ENCODE measurements at regions not wholly inside any gene's neighbourhood (a gene's known extent, or its start where the extent isn't known, plus 50 kb on each side); places are given as distances from the start of the nearest gene placed in this dataset.

- Histone ChIP-seq H3K79me1 (ENCODE audit: low read length) (no peaks in the 10 kb centered on the region), H2BK15ac (replicated peaks; ENCODE audit: low read depth) (no peak overlapping the region), H3K9ac (ENCODE audit: low read length) (no peak overlapping the region), H3K4me1 (ENCODE audit: control insufficient read depth, low read depth, low read length) (no peaks in the 10 kb centered on the region), H3K27ac (ENCODE audit: low read depth, low read length) (no peak overlapping the region), H3K18ac (ENCODE audit: low read length) (no peak overlapping the region), H3K4me3 (ENCODE audit: low read length) (no peak overlapping the region), H3K4me2 (ENCODE audit: low read length) (no peak overlapping the region), H2BK5ac (ENCODE audit: low read length) (no peak overlapping the region), H3K56ac (ENCODE audit: low read length) (no peak overlapping the region), H4K8ac (ENCODE audit: low read depth, low read length) (no peak overlapping the region), H2AK5ac (ENCODE audit: low read length) (no peak overlapping the region), H3K79me2 (ENCODE audit: control insufficient read depth, insufficient read depth, low read length) (no peaks in the 10 kb centered on the region), H3K27me3 (ENCODE audit: insufficient read depth, low read length, poor library complexity) (no peaks in the 10 kb centered on the region), H3K4ac (ENCODE audit: low read depth, low read length) (no peak overlapping the region), H4K5ac (ENCODE audit: low read length) (no peak overlapping the region), H3K36me3 (ENCODE audit: control insufficient read depth, insufficient read depth, low read length) (no peaks in the 10 kb centered on the region), H3K23ac (ENCODE audit: low read length) (no peak overlapping the region), H2BK120ac (ENCODE audit: low read depth, low read length) (no peak overlapping the region)
- WGBS (ENCODE audit: extremely low coverage, insufficient coverage, low lambda C conversion rate): no CpG with 5 or more reads among the region's 6 CpGs
- no peak for DNase-seq
Measured at GRCh38 chr2:234873828-234874173, 78.0 kb upstream of the SH3BP4 start.

DNA sequence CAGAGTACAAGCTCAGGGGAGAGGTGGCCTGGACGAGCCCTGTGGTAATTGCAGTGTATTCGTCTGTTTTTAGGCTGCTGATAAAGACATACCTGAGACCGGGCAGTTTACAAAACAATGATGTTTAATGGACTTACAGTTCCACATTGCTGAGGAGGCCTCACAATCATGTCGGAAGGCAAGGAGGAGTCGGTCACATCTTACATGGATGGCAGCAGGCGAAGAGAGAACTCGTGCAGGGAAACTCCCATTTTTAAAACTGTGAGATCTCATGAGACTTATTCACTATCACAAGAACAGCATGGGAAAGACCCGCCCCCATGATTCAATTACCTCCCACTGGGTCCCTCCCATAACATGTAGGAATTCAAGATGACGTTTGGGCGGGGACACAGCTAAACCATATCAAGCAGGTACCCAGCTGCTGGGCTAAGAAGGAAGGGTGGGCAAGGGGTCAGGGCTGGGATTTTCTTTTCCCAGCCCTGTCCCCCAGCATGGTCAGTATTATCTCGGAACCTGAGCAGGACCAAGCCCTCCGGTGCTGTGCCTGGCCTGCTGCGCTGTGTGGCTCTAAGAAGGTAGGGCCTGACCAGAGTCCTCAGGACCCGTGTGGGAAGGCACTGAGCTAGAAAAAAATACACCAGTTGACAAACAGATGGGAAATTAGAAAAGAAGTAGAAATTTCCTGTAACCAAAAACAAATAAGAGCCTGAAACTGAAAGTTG, 78.6 kb upstream of the SH3BP4 start:
- Histone ChIP-seq H3K4me3 (ENCODE audit: low read length) (no peak overlapping the region), H4K8ac (ENCODE audit: low read depth, low read length) (no peak overlapping the region), H3K4me2 (ENCODE audit: low read length) (no peak overlapping the region), H3K79me2 (ENCODE audit: control insufficient read depth, insufficient read depth, low read length) (no peaks in the 10 kb centered on the region), H2AK5ac (ENCODE audit: low read length) (no peak overlapping the region), H3K23ac (ENCODE audit: low read length) (no peak overlapping the region), H2BK120ac (ENCODE audit: low read depth, low read length) (no peak overlapping the region), H4K5ac (ENCODE audit: low read length) (no peak overlapping the region), H3K27ac (ENCODE audit: low read depth, low read length) (no peak overlapping the region), H3K18ac (ENCODE audit: low read length) (no peak overlapping the region), H3K79me1 (ENCODE audit: low read length) (no peaks in the 10 kb centered on the region), H3K4ac (ENCODE audit: low read depth, low read length) (no peak overlapping the region), H3K36me3 (ENCODE audit: control insufficient read depth, insufficient read depth, low read length) (no peaks in the 10 kb centered on the region), H2BK5ac (ENCODE audit: low read length) (no peak overlapping the region), H3K56ac (ENCODE audit: low read length) (no peak overlapping the region), H3K4me1 (ENCODE audit: control insufficient read depth, low read depth, low read length) (no peaks in the 10 kb centered on the region), H3K27me3 (ENCODE audit: insufficient read depth, low read length, poor library complexity) (no peaks in the 10 kb centered on the region), H2BK15ac (replicated peaks; ENCODE audit: low read depth) (no peak overlapping the region), H3K9ac (ENCODE audit: low read length) (no peak overlapping the region)
- WGBS (ENCODE audit: extremely low coverage, insufficient coverage, low lambda C conversion rate): no CpG with 5 or more reads among the region's 14 CpGs
- no peak for DNase-seq

- Histone ChIP-seq H3K4me1 (ENCODE audit: control insufficient read depth, low read depth, low read length) (no peaks in the 10 kb centered on the region), H2BK5ac (ENCODE audit: low read length) (no peak overlapping the region), H2AK5ac (ENCODE audit: low read length) (no peak overlapping the region), H3K79me2 (ENCODE audit: control insufficient read depth, insufficient read depth, low read length) (no peaks in the 10 kb centered on the region), H2BK120ac (ENCODE audit: low read depth, low read length) (no peak overlapping the region), H3K4me2 (ENCODE audit: low read length) (no peak overlapping the region), H4K8ac (ENCODE audit: low read depth, low read length) (no peak overlapping the region), H3K4me3 (ENCODE audit: low read length) (no peak overlapping the region), H3K56ac (ENCODE audit: low read length) (no peak overlapping the region), H3K18ac (ENCODE audit: low read length) (no peak overlapping the region), H4K5ac (ENCODE audit: low read length) (no peak overlapping the region), H3K36me3 (ENCODE audit: control insufficient read depth, insufficient read depth, low read length) (no peaks in the 10 kb centered on the region), H3K4ac (ENCODE audit: low read depth, low read length) (no peak overlapping the region), H3K27me3 (ENCODE audit: insufficient read depth, low read length, poor library complexity) (no peaks in the 10 kb centered on the region), H3K27ac (ENCODE audit: low read depth, low read length) (no peak overlapping the region), H3K23ac (ENCODE audit: low read length) (no peak overlapping the region), H3K9ac (ENCODE audit: low read length) (no peak overlapping the region), H2BK15ac (replicated peaks; ENCODE audit: low read depth) (no peak overlapping the region), H3K79me1 (ENCODE audit: low read length) (no peaks in the 10 kb centered on the region)
- DNase-seq: no peak
- no CpG with 5 or more reads among the region's 3 CpGs for WGBS (ENCODE audit: extremely low coverage, insufficient coverage, low lambda C conversion rate)
Measured at GRCh38 chr2:234869969-234870368, 81.8 kb upstream of the SH3BP4 start.

DNA sequence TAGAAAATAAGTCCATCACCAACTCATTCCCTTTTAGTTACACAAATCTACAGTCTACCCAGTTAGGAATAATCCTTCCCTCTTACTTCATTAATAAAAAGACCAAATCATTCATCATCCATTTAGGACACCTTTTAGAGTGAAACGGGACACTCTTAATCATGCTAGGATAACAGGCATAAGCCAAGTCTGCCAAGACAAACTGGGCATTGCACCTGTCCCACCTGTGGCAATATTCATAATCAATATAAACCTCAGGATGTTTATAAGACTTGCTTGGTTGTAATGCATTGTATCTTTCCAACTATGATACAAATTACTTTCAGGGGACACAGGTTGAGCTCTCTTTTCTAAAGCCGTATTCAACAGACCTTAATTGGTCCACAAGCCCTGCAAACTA, 82.7 kb upstream of the SH3BP4 start:
- no peak overlapping the region for H4K8ac ChIP-seq (ENCODE audit: low read depth, low read length)
- no peaks in the 10 kb centered on the region for H3K36me3 ChIP-seq (ENCODE audit: control insufficient read depth, insufficient read depth, low read length)
- H3K56ac ChIP-seq (ENCODE audit: low read length): no peak overlapping the region
- H3K4me3 ChIP-seq (ENCODE audit: low read length): no peak overlapping the region
- H3K4ac ChIP-seq (ENCODE audit: low read depth, low read length): no peak overlapping the region
- no peak overlapping the region for H2BK120ac ChIP-seq (ENCODE audit: low read depth, low read length)
- H3K27ac ChIP-seq (ENCODE audit: low read depth, low read length): no peak overlapping the region
- no peak overlapping the region for H3K23ac ChIP-seq (ENCODE audit: low read length)
- no peak overlapping the region for H3K4me2 ChIP-seq (ENCODE audit: low read length)
- no peak overlapping the region for H3K18ac ChIP-seq (ENCODE audit: low read length)
- H2BK15ac ChIP-seq (replicated peaks; ENCODE audit: low read depth): no peak overlapping the region
- DNase-seq: no peak
- H3K4me1 ChIP-seq (ENCODE audit: control insufficient read depth, low read depth, low read length): no peaks in the 10 kb centered on the region
- H3K9ac ChIP-seq (ENCODE audit: low read length): no peak overlapping the region
- H3K79me2 ChIP-seq (ENCODE audit: control insufficient read depth, insufficient read depth, low read length): no peaks in the 10 kb centered on the region
- no peaks in the 10 kb centered on the region for H3K27me3 ChIP-seq (ENCODE audit: insufficient read depth, low read length, poor library complexity)
- H2AK5ac ChIP-seq (ENCODE audit: low read length): no peak overlapping the region
- no CpG with 5 or more reads among the region's 2 CpGs for WGBS (ENCODE audit: extremely low coverage, insufficient coverage, low lambda C conversion rate)
- H3K79me1 ChIP-seq (ENCODE audit: low read length): no peaks in the 10 kb centered on the region
- no peak overlapping the region for H4K5ac ChIP-seq (ENCODE audit: low read length)
- no peak overlapping the region for H2BK5ac ChIP-seq (ENCODE audit: low read length)

DNA sequence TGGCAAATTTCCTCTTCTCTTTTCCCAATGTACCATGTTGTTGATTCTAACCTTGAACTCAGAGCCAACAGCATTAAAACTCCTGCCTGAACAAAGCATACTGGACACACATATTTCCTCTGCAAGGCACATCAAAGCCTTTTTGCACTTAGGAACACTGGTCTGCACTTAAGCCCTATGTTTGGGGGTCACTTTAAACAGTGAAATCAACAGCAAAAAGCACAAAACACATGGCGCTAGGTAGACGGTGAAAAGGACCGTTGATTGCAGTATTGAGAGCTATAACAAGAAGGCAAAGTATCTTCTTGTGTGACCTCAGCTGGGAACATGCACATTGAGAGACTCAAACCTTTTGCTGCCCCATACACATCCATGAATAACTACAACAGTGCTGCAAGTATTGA, 83.9 kb upstream of the SH3BP4 start:
- Histone ChIP-seq H3K27me3 (ENCODE audit: insufficient read depth, low read length, poor library complexity) (no peaks in the 10 kb centered on the region), H3K4me3 (ENCODE audit: low read length) (no peak overlapping the region), H3K56ac (ENCODE audit: low read length) (no peak overlapping the region), H3K79me1 (ENCODE audit: low read length) (no peaks in the 10 kb centered on the region), H3K36me3 (ENCODE audit: control insufficient read depth, insufficient read depth, low read length) (no peaks in the 10 kb centered on the region), H4K8ac (ENCODE audit: low read depth, low read length) (no peak overlapping the region), H3K23ac (ENCODE audit: low read length) (no peak overlapping the region), H3K27ac (ENCODE audit: low read depth, low read length) (no peak overlapping the region), H3K4me1 (ENCODE audit: control insufficient read depth, low read depth, low read length) (no peaks in the 10 kb centered on the region), H4K5ac (ENCODE audit: low read length) (no peak overlapping the region), H3K4ac (ENCODE audit: low read depth, low read length) (no peak overlapping the region), H3K79me2 (ENCODE audit: control insufficient read depth, insufficient read depth, low read length) (no peaks in the 10 kb centered on the region), H2BK5ac (ENCODE audit: low read length) (no peak overlapping the region), H2BK120ac (ENCODE audit: low read depth, low read length) (no peak overlapping the region), H2BK15ac (replicated peaks; ENCODE audit: low read depth) (no peak overlapping the region), H3K4me2 (ENCODE audit: low read length) (no peak overlapping the region), H3K18ac (ENCODE audit: low read length) (no peak overlapping the region), H2AK5ac (ENCODE audit: low read length) (no peak overlapping the region), H3K9ac (ENCODE audit: low read length) (no peak overlapping the region)
- WGBS (ENCODE audit: extremely low coverage, insufficient coverage, low lambda C conversion rate): no CpG with 5 or more reads among the region's 3 CpGs
- DNase-seq: no peak

DNA sequence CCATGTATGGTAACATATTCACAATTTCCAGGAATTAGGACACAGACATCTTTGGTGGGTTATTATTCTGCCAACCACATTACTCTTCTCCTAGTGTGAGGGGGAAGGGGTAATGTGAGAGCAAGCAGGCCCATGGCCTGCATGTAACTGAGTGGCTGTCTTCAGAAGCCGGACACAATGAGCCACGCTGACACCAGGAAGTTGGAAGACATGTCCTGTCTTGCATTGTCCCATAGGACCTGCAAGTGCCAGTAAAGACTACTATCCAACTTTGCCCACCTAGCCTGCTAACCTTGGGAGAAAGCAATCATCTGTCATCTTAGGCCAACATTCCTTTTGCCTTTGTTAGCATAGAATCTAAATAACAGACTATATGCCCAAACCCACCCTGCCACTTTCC, 86.2 kb upstream of the SH3BP4 start:
- H3K79me1 ChIP-seq (ENCODE audit: low read length): no peaks in the 10 kb centered on the region
- H3K79me2 ChIP-seq (ENCODE audit: control insufficient read depth, insufficient read depth, low read length): no peaks in the 10 kb centered on the region
- H3K27ac ChIP-seq (ENCODE audit: low read depth, low read length): no peak overlapping the region
- no peak overlapping the region for H4K8ac ChIP-seq (ENCODE audit: low read depth, low read length)
- no peak overlapping the region for H3K23ac ChIP-seq (ENCODE audit: low read length)
- H3K18ac ChIP-seq (ENCODE audit: low read length): no peak overlapping the region
- no peak overlapping the region for H3K4ac ChIP-seq (ENCODE audit: low read depth, low read length)
- no CpG with 5 or more reads among the region's 2 CpGs for WGBS (ENCODE audit: extremely low coverage, insufficient coverage, low lambda C conversion rate)
- no peak overlapping the region for H2AK5ac ChIP-seq (ENCODE audit: low read length)
- no peak overlapping the region for H3K4me3 ChIP-seq (ENCODE audit: low read length)
- no peak overlapping the region for H4K5ac ChIP-seq (ENCODE audit: low read length)
- no peak for DNase-seq
- H3K36me3 ChIP-seq (ENCODE audit: control insufficient read depth, insufficient read depth, low read length): no peaks in the 10 kb centered on the region
- no peak overlapping the region for H2BK120ac ChIP-seq (ENCODE audit: low read depth, low read length)
- H3K56ac ChIP-seq (ENCODE audit: low read length): no peak overlapping the region
- no peak overlapping the region for H3K4me2 ChIP-seq (ENCODE audit: low read length)
- H2BK5ac ChIP-seq (ENCODE audit: low read length): no peak overlapping the region
- no peak overlapping the region for H3K9ac ChIP-seq (ENCODE audit: low read length)
- no peaks in the 10 kb centered on the region for H3K4me1 ChIP-seq (ENCODE audit: control insufficient read depth, low read depth, low read length)
- no peaks in the 10 kb centered on the region for H3K27me3 ChIP-seq (ENCODE audit: insufficient read depth, low read length, poor library complexity)
- H2BK15ac ChIP-seq (replicated peaks; ENCODE audit: low read depth): no peak overlapping the region

Data from mesendoderm (in vitro differentiated cells).